ENCODE measurements at regions not wholly inside any gene's neighbourhood (a gene's known extent, or its start where the extent isn't known, plus 50 kb on each side); places are given as distances from the start of the nearest gene placed in this dataset.

- TF ChIP-seq, protein P1, sequence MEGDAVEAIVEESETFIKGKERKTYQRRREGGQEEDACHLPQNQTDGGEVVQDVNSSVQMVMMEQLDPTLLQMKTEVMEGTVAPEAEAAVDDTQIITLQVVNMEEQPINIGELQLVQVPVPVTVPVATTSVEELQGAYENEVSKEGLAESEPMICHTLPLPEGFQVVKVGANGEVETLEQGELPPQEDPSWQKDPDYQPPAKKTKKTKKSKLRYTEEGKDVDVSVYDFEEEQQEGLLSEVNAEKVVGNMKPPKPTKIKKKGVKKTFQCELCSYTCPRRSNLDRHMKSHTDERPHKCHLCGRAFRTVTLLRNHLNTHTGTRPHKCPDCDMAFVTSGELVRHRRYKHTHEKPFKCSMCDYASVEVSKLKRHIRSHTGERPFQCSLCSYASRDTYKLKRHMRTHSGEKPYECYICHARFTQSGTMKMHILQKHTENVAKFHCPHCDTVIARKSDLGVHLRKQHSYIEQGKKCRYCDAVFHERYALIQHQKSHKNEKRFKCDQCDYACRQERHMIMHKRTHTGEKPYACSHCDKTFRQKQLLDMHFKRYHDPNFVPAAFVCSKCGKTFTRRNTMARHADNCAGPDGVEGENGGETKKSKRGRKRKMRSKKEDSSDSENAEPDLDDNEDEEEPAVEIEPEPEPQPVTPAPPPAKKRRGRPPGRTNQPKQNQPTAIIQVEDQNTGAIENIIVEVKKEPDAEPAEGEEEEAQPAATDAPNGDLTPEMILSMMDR (conservative IDR thresholded peaks at IDR 0.05 in 1 of 2, IDR thresholded peaks at IDR 0.05 in 1 of 2; ENCODE audit: low read depth in 1 of 2, low read length in 2 of 2) = no peak
- TF ChIP-seq EZH2 (IDR thresholded peaks at IDR 0.05; ENCODE audit: low read length, missing control alignments) = no peak
Measured at GRCh38 chr12:3407723-3408122, 83.3 kb upstream of the PRMT8 start.

Measured in fibroblast of lung (primary cell).